ENCODE measurements at regions not wholly inside any gene's neighbourhood (a gene's known extent, or its start where the extent isn't known, plus 50 kb on each side); places are given as distances from the start of the nearest gene placed in this dataset.

GRCh38 chr15:39388118-39388517, 192.8 kb upstream of the THBS1 start:
- Mint-ChIP-seq H3K4me1 (no peaks in the 10 kb centered on the region), H3K36me3 (ENCODE audit: low read depth) (no peaks in the 10 kb centered on the region), H3K4me3 (no peak overlapping the region), H3K9me3 (no peaks in the 10 kb centered on the region), H3K27ac (no peak overlapping the region), H3K27me3 (peaks cover 15% of the 10 kb centered on the region)
- ATAC-seq (replicated peaks): no peak

GRCh38 chr15:39391230-39391629, 189.6 kb upstream of the THBS1 start:
- no peaks in the 10 kb centered on the region for H3K4me1 Mint-ChIP-seq
- no peak overlapping the region for H3K4me3 Mint-ChIP-seq
- peaks cover 28% of the 10 kb centered on the region for H3K27me3 Mint-ChIP-seq
- H3K36me3 Mint-ChIP-seq (ENCODE audit: low read depth): no peaks in the 10 kb centered on the region
- H3K27ac Mint-ChIP-seq: no peak overlapping the region
- H3K9me3 Mint-ChIP-seq: no peaks in the 10 kb centered on the region
- ATAC-seq (replicated peaks): no peak

- Mint-ChIP-seq H3K27ac (no peak overlapping the region), H3K4me3 (no peak overlapping the region)
- no peak for ATAC-seq (replicated peaks)
Measured at GRCh38 chr15:39392469-39393047, 188.3 kb upstream of the THBS1 start.

GRCh38 chr15:39393575-39394335, 187.1 kb upstream of the THBS1 start:
- Mint-ChIP-seq H3K4me3 (no peak overlapping the region), H3K36me3 (ENCODE audit: low read depth) (no peaks in the 10 kb centered on the region), H3K27me3 (peaks cover 26% of the 10 kb centered on the region), H3K4me1 (no peaks in the 10 kb centered on the region), H3K9me3 (no peaks in the 10 kb centered on the region), H3K27ac (no peak overlapping the region)
- ATAC-seq (replicated peaks): no peak

More at GRCh38 chr15:39392469-39393047, 188.3 kb upstream of the THBS1 start:
- no peaks in the 10 kb centered on the region for H3K36me3 Mint-ChIP-seq (ENCODE audit: low read depth)
- H3K9me3 Mint-ChIP-seq: no peaks in the 10 kb centered on the region
- no peaks in the 10 kb centered on the region for H3K4me1 Mint-ChIP-seq
- peaks cover 28% of the 10 kb centered on the region for H3K27me3 Mint-ChIP-seq

GRCh38 chr15:39394496-39394895, 186.4 kb upstream of the THBS1 start:
- Mint-ChIP-seq H3K27me3 (peaks cover 25% of the 10 kb centered on the region), H3K27ac (no peak overlapping the region), H3K4me1 (no peaks in the 10 kb centered on the region), H3K4me3 (no peak overlapping the region), H3K36me3 (ENCODE audit: low read depth) (no peaks in the 10 kb centered on the region), H3K9me3 (no peaks in the 10 kb centered on the region)
- no peak for ATAC-seq (replicated peaks)

GRCh38 chr15:39396979-39397615, 183.8 kb upstream of the THBS1 start:
- peaks cover 21% of the 10 kb centered on the region for H3K27me3 Mint-ChIP-seq
- no peaks in the 10 kb centered on the region for H3K36me3 Mint-ChIP-seq (ENCODE audit: low read depth)
- no peak overlapping the region for H3K4me3 Mint-ChIP-seq
- no peaks in the 10 kb centered on the region for H3K9me3 Mint-ChIP-seq
- ATAC-seq (replicated peaks): no peak
- H3K27ac Mint-ChIP-seq: no peak overlapping the region
- no peaks in the 10 kb centered on the region for H3K4me1 Mint-ChIP-seq

- H3K27me3 Mint-ChIP-seq: peaks cover 16% of the 10 kb centered on the region
- no peaks in the 10 kb centered on the region for H3K36me3 Mint-ChIP-seq (ENCODE audit: low read depth)
- no peak overlapping the region for H3K4me3 Mint-ChIP-seq
- no peak overlapping the region for H3K27ac Mint-ChIP-seq
- H3K4me1 Mint-ChIP-seq: no peaks in the 10 kb centered on the region
- no peak for ATAC-seq (replicated peaks)
- no peaks in the 10 kb centered on the region for H3K9me3 Mint-ChIP-seq
Measured at GRCh38 chr15:39397883-39398282, 183.0 kb upstream of the THBS1 start.

- Mint-ChIP-seq H3K9me3 (no peaks in the 10 kb centered on the region), H3K27ac (no peak overlapping the region), H3K4me1 (no peaks in the 10 kb centered on the region), H3K4me3 (no peak overlapping the region), H3K36me3 (ENCODE audit: low read depth) (no peaks in the 10 kb centered on the region), H3K27me3 (peaks cover 8% of the 10 kb centered on the region)
- ATAC-seq (replicated peaks): no peak
Measured at GRCh38 chr15:39399600-39399999, 181.3 kb upstream of the THBS1 start.

- Mint-ChIP-seq H3K27ac (no peak overlapping the region), H3K27me3 (peaks cover 6% of the 10 kb centered on the region), H3K4me1 (no peaks in the 10 kb centered on the region), H3K4me3 (no peak overlapping the region), H3K36me3 (ENCODE audit: low read depth) (no peaks in the 10 kb centered on the region), H3K9me3 (no peaks in the 10 kb centered on the region)
- no peak for ATAC-seq (replicated peaks)
Measured at GRCh38 chr15:39400002-39400401, 180.9 kb upstream of the THBS1 start.

- Mint-ChIP-seq H3K27me3 (no peaks in the 10 kb centered on the region), H3K27ac (no peak overlapping the region), H3K36me3 (ENCODE audit: low read depth) (no peaks in the 10 kb centered on the region), H3K4me1 (no peaks in the 10 kb centered on the region), H3K9me3 (no peaks in the 10 kb centered on the region), H3K4me3 (no peak overlapping the region)
- no peak for ATAC-seq (replicated peaks)
Measured at GRCh38 chr15:39400821-39401550, 179.9 kb upstream of the THBS1 start.

- Mint-ChIP-seq H3K9me3 (no peaks in the 10 kb centered on the region), H3K4me1 (no peaks in the 10 kb centered on the region), H3K4me3 (no peak overlapping the region), H3K27ac (no peak overlapping the region), H3K27me3 (peaks cover 5% of the 10 kb centered on the region), H3K36me3 (ENCODE audit: low read depth) (no peaks in the 10 kb centered on the region)
- no peak for ATAC-seq (replicated peaks)
Measured at GRCh38 chr15:39403640-39404117, 177.2 kb upstream of the THBS1 start.

GRCh38 chr15:39404767-39405181, 176.1 kb upstream of the THBS1 start:
- H3K4me1 Mint-ChIP-seq: no peaks in the 10 kb centered on the region
- no peak overlapping the region for H3K4me3 Mint-ChIP-seq

GRCh38 chr15:39406485-39406884, 174.4 kb upstream of the THBS1 start:
- no peak overlapping the region for H3K27ac Mint-ChIP-seq
- no peaks in the 10 kb centered on the region for H3K36me3 Mint-ChIP-seq (ENCODE audit: low read depth)
- H3K9me3 Mint-ChIP-seq: no peaks in the 10 kb centered on the region
- no peak for ATAC-seq (replicated peaks)
- peaks cover 10% of the 10 kb centered on the region for H3K27me3 Mint-ChIP-seq
- H3K4me3 Mint-ChIP-seq: no peak overlapping the region
- H3K4me1 Mint-ChIP-seq: no peaks in the 10 kb centered on the region

More at GRCh38 chr15:39404767-39405181, 176.1 kb upstream of the THBS1 start:
- Mint-ChIP-seq H3K36me3 (ENCODE audit: low read depth) (no peaks in the 10 kb centered on the region), H3K9me3 (no peaks in the 10 kb centered on the region), H3K27ac (no peak overlapping the region), H3K27me3 (peaks cover 5% of the 10 kb centered on the region)
- no peak for ATAC-seq (replicated peaks)

- no peak overlapping the region for H3K4me3 Mint-ChIP-seq
- no peak for ATAC-seq (replicated peaks)
- no peaks in the 10 kb centered on the region for H3K4me1 Mint-ChIP-seq
- H3K27me3 Mint-ChIP-seq: peaks cover 10% of the 10 kb centered on the region
- H3K36me3 Mint-ChIP-seq (ENCODE audit: low read depth): no peaks in the 10 kb centered on the region
- no peaks in the 10 kb centered on the region for H3K9me3 Mint-ChIP-seq
- no peak overlapping the region for H3K27ac Mint-ChIP-seq
Measured at GRCh38 chr15:39407116-39407515, 173.8 kb upstream of the THBS1 start.
